BLaER1 treated with 17β-estradiol and CSF1 and Interleukin-3, amounts not matched to agents 10 nM and 100 nM (cell line): ENCODE measurements at regions not wholly inside any gene's neighbourhood (a gene's known extent, or its start where the extent isn't known, plus 50 kb on each side); places are given as distances from the start of the nearest gene placed in this dataset.
"Not testable (repeated sequence)": the region's sequence is repeated elsewhere in the genome, so short reads cannot be mapped to it uniquely, and the experiment has no call there.

Experiments used
- H3K27ac ChIP-seq, 11 experiments: shearing (Covaris generic); formaldehyde crosslinking; 2 replicates each; pipeline ENCODE4 v1.8.1; 2022
- H3K27me3 ChIP-seq, 11 experiments: shearing (Covaris generic); formaldehyde crosslinking; 2 replicates each; pipeline ENCODE4 v1.8.1; 2022
- H3K36me3 ChIP-seq, 11 experiments: shearing (Covaris generic); formaldehyde crosslinking; 2 replicates each; pipeline ENCODE4 v1.8.1; 2022
- H3K4me1 ChIP-seq, 10 experiments: shearing (Covaris generic); formaldehyde crosslinking; 2 replicates each; pipeline ENCODE4 v1.8.1; 2022
- H3K4me2 ChIP-seq, 11 experiments: shearing (Covaris generic); formaldehyde crosslinking; 2 replicates each; pipeline ENCODE4 v1.8.1; 2022
- H3K4me3 ChIP-seq, 10 experiments: shearing (Covaris generic); formaldehyde crosslinking; 2 replicates each; pipeline ENCODE4 v1.8.1; 2022
- H3K9ac ChIP-seq, 11 experiments: shearing (Covaris generic); formaldehyde crosslinking; 2 replicates each; pipeline ENCODE4 v1.8.1; 2022
- H3K9me3 ChIP-seq, 11 experiments: shearing (Covaris generic); formaldehyde crosslinking; replicated peaks in 1 of 11; 2 replicates each; pipeline ENCODE4 v1.8.1; 2022
- H4K20me1 ChIP-seq, 11 experiments: shearing (Covaris generic); formaldehyde crosslinking; 2 replicates each; pipeline ENCODE4 v1.8.1; 2022
- Cebpa-rat ChIP-seq, 11 experiments: shearing (Covaris generic); IDR thresholded peaks; 2 replicates each; pipeline ENCODE4 v1.8.1; 2022

- no peaks in the 10 kb centered on the region for H3K4me1 ChIP-seq
Observed at GRCh38 chr14:24712374-24712773, 78.4 kb upstream of the GZMB start.

GRCh38 chr14:24710403-24711112 lies 76.6 kb upstream of the GZMB start:
- Histone ChIP-seq H3K4me2 (no peak overlapping the region), H3K4me3 (no peak overlapping the region), H3K36me3 (no peaks in the 10 kb centered on the region)

More at GRCh38 chr14:24712374-24712773, 78.4 kb upstream of the GZMB start:
- Histone ChIP-seq H3K27ac (no peak overlapping the region), H3K4me3 (no peak overlapping the region), H3K9ac (no peak overlapping the region), H4K20me1 (no peaks in the 10 kb centered on the region), H3K36me3 (no peaks in the 10 kb centered on the region), H3K27me3 (no peaks in the 10 kb centered on the region), H3K4me2 (no peak overlapping the region), H3K9me3 (no peaks in the 10 kb centered on the region)
- TF ChIP-seq Cebpa-rat (IDR thresholded peaks at IDR 0.05) = no peak

GRCh38 chr14:24708684-24709083 lies 74.7 kb upstream of the GZMB start:
- Histone ChIP-seq H3K36me3 (no peaks in the 10 kb centered on the region), H3K27me3 (no peaks in the 10 kb centered on the region), H3K4me3 (no peak overlapping the region), H3K4me1 (peaks cover 4 to 14% (median 12%) of the 10 kb centered on the region in 10 experiments; a peak in 15 of 20 replicates), H3K4me2 (no peak overlapping the region), H3K9ac (no peak overlapping the region), H3K27ac (no peak overlapping the region), H4K20me1 (no peaks in the 10 kb centered on the region), H3K9me3 (no peaks in the 10 kb centered on the region)
- no peak for TF ChIP-seq Cebpa-rat (IDR thresholded peaks at IDR 0.05)

More at GRCh38 chr14:24710403-24711112, 76.6 kb upstream of the GZMB start:
- no peak overlapping the region for H3K27ac ChIP-seq
- no peaks in the 10 kb centered on the region for H4K20me1 ChIP-seq
- H3K9me3 ChIP-seq = no peaks in the 10 kb centered on the region
- no peak for TF ChIP-seq Cebpa-rat (IDR thresholded peaks at IDR 0.05)
- peaks cover 4 to 11% (median 10%) of the 10 kb centered on the region in 10 experiments; a peak in 15 of 20 replicates for H3K4me1 ChIP-seq
- no peak overlapping the region for H3K9ac ChIP-seq
- no peaks in the 10 kb centered on the region for H3K27me3 ChIP-seq

GRCh38 chr14:24706351-24706750 lies 72.4 kb upstream of the GZMB start:
- Histone ChIP-seq H3K4me3 (no peak overlapping the region), H4K20me1 (no peaks in the 10 kb centered on the region), H3K27ac (no peak overlapping the region; a peak in 1 of 22 replicates), H3K27me3 (no peaks in the 10 kb centered on the region), H3K4me1 (peaks cover 4 to 14% (median 12%) of the 10 kb centered on the region in 10 experiments; a peak in 15 of 20 replicates), H3K4me2 (peak overlapping the region in 8 of 11 experiments; percentile 6 to 49 (median 34); a peak in 12 of 22 replicates), H3K9me3 (no peaks in the 10 kb centered on the region), H3K9ac (no peak overlapping the region), H3K36me3 (no peaks in the 10 kb centered on the region)
- no peak for TF ChIP-seq Cebpa-rat (IDR thresholded peaks at IDR 0.05)

GRCh38 chr14:24705840-24706239 lies 71.8 kb upstream of the GZMB start:
- H3K9me3 ChIP-seq = no peaks in the 10 kb centered on the region
- H3K9ac ChIP-seq = no peak overlapping the region
- H3K4me2 ChIP-seq = peak overlapping the region; percentile 2 to 49 (median 23); a peak in 16 of 22 replicates
- H3K4me3 ChIP-seq = no peak overlapping the region
- H3K27me3 ChIP-seq = no peaks in the 10 kb centered on the region
- TF ChIP-seq Cebpa-rat (IDR thresholded peaks at IDR 0.05) = no peak
- H3K27ac ChIP-seq = no peak overlapping the region; a peak in 1 of 22 replicates
- no peaks in the 10 kb centered on the region for H3K36me3 ChIP-seq
- H3K4me1 ChIP-seq = peaks cover 4 to 18% (median 12%) of the 10 kb centered on the region in 10 experiments; a peak in 15 of 20 replicates
- no peaks in the 10 kb centered on the region for H4K20me1 ChIP-seq

- peaks cover 0 to 5% (median 0%) of the 10 kb centered on the region in 11 experiments; a peak in 5 of 22 replicates for H3K9me3 ChIP-seq
- peaks cover 5 to 46% (median 18%) of the 10 kb centered on the region in 10 experiments; a peak in 17 of 20 replicates for H3K4me1 ChIP-seq
- H4K20me1 ChIP-seq = no peaks in the 10 kb centered on the region
- no peaks in the 10 kb centered on the region for H3K27me3 ChIP-seq
- H3K36me3 ChIP-seq = no peaks in the 10 kb centered on the region
- peak overlapping the region in 3 of 11 experiments; percentile 39 to 76 (median 68); a peak in 4 of 22 replicates for H3K4me2 ChIP-seq
- no peak for TF ChIP-seq Cebpa-rat (IDR thresholded peaks at IDR 0.05)
- no peak overlapping the region for H3K4me3 ChIP-seq
- H3K27ac ChIP-seq = no peak overlapping the region
- H3K9ac ChIP-seq = no peak overlapping the region
Observed at GRCh38 chr14:24701062-24701461, 67.1 kb upstream of the GZMB start.

- Histone ChIP-seq H3K27me3 (no peaks in the 10 kb centered on the region), H3K9me3 (peaks cover 0 to 5% (median 0%) of the 10 kb centered on the region in 11 experiments; a peak in 5 of 22 replicates), H3K9ac (no peak overlapping the region), H4K20me1 (no peaks in the 10 kb centered on the region), H3K4me3 (no peak overlapping the region), H3K36me3 (no peaks in the 10 kb centered on the region), H3K27ac (no peak overlapping the region), H3K4me2 (peak overlapping the region in 4 of 11 experiments; percentile 33 to 76 (median 54); a peak in 5 of 22 replicates), H3K4me1 (peaks cover 6 to 46% (median 18%) of the 10 kb centered on the region in 10 experiments)
- no peak for TF ChIP-seq Cebpa-rat (IDR thresholded peaks at IDR 0.05)
Observed at GRCh38 chr14:24700511-24700910, 66.5 kb upstream of the GZMB start.

- H3K4me3 ChIP-seq = no peak overlapping the region
- peak overlapping the region in 2 of 11 experiments; percentile 20 to 53; a peak in 3 of 22 replicates for H3K27ac ChIP-seq
- H3K9me3 ChIP-seq = peaks cover 0 to 5% (median 0%) of the 10 kb centered on the region in 11 experiments; a peak in 5 of 22 replicates
- no peak for TF ChIP-seq Cebpa-rat (IDR thresholded peaks at IDR 0.05)
- peak overlapping the region in 6 of 11 experiments; percentile 25 to 76 (median 56); a peak in 10 of 22 replicates for H3K4me2 ChIP-seq
- peaks cover 20 to 57% (median 32%) of the 10 kb centered on the region in 10 experiments for H3K4me1 ChIP-seq
- H3K36me3 ChIP-seq = no peaks in the 10 kb centered on the region
- H4K20me1 ChIP-seq = no peaks in the 10 kb centered on the region
- no peak overlapping the region for H3K9ac ChIP-seq
- H3K27me3 ChIP-seq = no peaks in the 10 kb centered on the region
Observed at GRCh38 chr14:24699052-24699451, 65.1 kb upstream of the GZMB start.

GRCh38 chr14:24696280-24696920 lies 62.4 kb upstream of the GZMB start:
- not testable (repeated sequence) for H3K9ac ChIP-seq, H3K9me3 ChIP-seq, H3K36me3 ChIP-seq, H4K20me1 ChIP-seq, H3K4me3 ChIP-seq, H3K27me3 ChIP-seq
- Histone ChIP-seq H3K4me1 (peaks cover 35 to 66% (median 47%) of the 10 kb centered on the region in 10 experiments), H3K27ac (peak overlapping the region in 5 of 11 experiments; percentile 26 to 80 (median 63); a peak in 5 of 22 replicates), H3K4me2 (peak overlapping the region in 7 of 11 experiments; percentile 12 to 78 (median 72); a peak in 8 of 22 replicates)
